Upper lobe of right lung (tissue), 1 donor: ENCODE measurements at regions not wholly inside any gene's neighbourhood (a gene's known extent, or its start where the extent isn't known, plus 50 kb on each side); places are given as distances from the start of the nearest gene placed in this dataset.
"Not testable (repeated sequence)": the region's sequence is repeated elsewhere in the genome, so short reads cannot be mapped to it uniquely, and the experiment has no call there.

ENCODE experiments used
- ATAC-seq: fragments of 200-7000 bp; cut with Tn5 transposase; one replicate; pipeline ENCODE4 v1.9.1; 2020; ENCODE audit warnings: mild to moderate bottlenecking, moderate library complexity
- DNase-seq: peaks from one replicate; pipeline ENCODE4 v3.0.0-alpha.2; 2020
- H3K27ac ChIP-seq: fragments of 200-600 bp; one replicate; pipeline ENCODE4 v1.8.0; 2022
- H3K27me3 ChIP-seq: fragments of 200-600 bp; one replicate; pipeline ENCODE4 v1.8.0; 2022; ENCODE audit warnings: mild to moderate bottlenecking
- H3K36me3 ChIP-seq: fragments of 200-600 bp; one replicate; pipeline ENCODE4 v1.8.0; 2022
- H3K4me1 ChIP-seq: fragments of 200-600 bp; one replicate; pipeline ENCODE4 v1.8.0; 2022
- H3K4me3 ChIP-seq: fragments of 200-600 bp; one replicate; pipeline ENCODE4 v1.8.0; 2022; ENCODE audit warnings: mild to moderate bottlenecking
- H3K9me3 ChIP-seq: fragments of 200-600 bp; one replicate; pipeline ENCODE4 v1.8.0; 2022
- intact Hi-C: fragments of 100-400 bp; cut with DNase I; formaldehyde crosslinking; loops from one replicate; pipeline ENCODE4 v1.11.0; 2022
- TF ChIP-seq, protein P1 (sequence below): fragments of 200-600 bp; IDR thresholded peaks from one replicate; pipeline ENCODE4 v1.8.0; 2022; ENCODE audit warnings: antibody characterized with exemption
- donor health status: DM: no; HTN: yes; CAD: no; lungs with severe emphysema.

DNA sequence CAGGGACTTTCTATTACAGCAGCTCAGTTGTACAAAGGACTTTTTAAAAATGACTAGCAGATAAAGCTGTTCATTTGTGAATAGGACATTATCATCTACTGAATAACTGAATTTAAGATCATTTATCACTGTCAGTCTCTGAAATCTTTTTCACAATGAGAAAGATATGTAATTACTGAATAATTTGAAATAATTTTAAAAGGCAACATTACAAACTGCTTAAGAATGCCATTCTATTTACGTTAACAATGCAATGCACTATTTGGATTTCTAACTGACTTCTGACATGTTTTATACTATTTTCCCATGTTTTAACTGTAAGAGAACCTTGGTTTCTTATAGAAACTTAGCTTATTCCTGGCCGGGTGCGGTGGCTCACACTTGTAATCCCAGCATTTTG lies 2033.0 kb upstream of the PCDH20 start:
- TF ChIP-seq, protein P1, sequence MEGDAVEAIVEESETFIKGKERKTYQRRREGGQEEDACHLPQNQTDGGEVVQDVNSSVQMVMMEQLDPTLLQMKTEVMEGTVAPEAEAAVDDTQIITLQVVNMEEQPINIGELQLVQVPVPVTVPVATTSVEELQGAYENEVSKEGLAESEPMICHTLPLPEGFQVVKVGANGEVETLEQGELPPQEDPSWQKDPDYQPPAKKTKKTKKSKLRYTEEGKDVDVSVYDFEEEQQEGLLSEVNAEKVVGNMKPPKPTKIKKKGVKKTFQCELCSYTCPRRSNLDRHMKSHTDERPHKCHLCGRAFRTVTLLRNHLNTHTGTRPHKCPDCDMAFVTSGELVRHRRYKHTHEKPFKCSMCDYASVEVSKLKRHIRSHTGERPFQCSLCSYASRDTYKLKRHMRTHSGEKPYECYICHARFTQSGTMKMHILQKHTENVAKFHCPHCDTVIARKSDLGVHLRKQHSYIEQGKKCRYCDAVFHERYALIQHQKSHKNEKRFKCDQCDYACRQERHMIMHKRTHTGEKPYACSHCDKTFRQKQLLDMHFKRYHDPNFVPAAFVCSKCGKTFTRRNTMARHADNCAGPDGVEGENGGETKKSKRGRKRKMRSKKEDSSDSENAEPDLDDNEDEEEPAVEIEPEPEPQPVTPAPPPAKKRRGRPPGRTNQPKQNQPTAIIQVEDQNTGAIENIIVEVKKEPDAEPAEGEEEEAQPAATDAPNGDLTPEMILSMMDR, result no peak
- intact Hi-C loops, result no loop called here

DNA sequence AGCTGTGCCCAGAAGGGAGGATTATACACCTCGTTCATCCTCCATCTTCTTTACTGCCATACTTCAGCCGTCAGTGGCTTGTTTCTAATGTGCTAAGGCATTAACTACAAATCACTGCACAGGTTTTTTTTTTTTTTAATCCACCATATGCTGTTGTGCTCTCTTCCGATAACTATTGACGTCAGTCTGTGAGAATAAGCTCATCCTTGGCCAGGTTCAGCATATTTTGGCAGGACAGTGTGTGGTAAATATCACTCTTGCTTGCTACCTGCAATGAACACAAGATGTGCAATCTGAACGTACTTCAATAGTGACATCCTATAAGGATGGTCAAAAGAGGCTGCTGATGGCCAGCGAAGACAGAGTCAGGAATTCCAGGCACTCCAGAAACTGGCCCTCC lies 2030.7 kb upstream of the PCDH20 start:
- Histone ChIP-seq H3K27me3 (no peaks in the 10 kb centered on the region), H3K36me3 (no peaks in the 10 kb centered on the region), H3K9me3 (no peaks in the 10 kb centered on the region), H3K4me3 (no peak overlapping the region), H3K27ac (no peak overlapping the region), H3K4me1 (no peaks in the 10 kb centered on the region)
- intact Hi-C loops, result no loop called here
- TF ChIP-seq, protein P1, result no peak
- no peak for ATAC-seq
- no peak for DNase-seq

More for the DNA sequence above, 2033.0 kb upstream of the PCDH20 start:
- H3K4me3 ChIP-seq, result no peak overlapping the region
- H3K27me3 ChIP-seq, result no peaks in the 10 kb centered on the region
- no peak for ATAC-seq
- H3K4me1 ChIP-seq, result no peaks in the 10 kb centered on the region
- H3K9me3 ChIP-seq, result no peaks in the 10 kb centered on the region
- DNase-seq, result no peak
- H3K36me3 ChIP-seq, result no peaks in the 10 kb centered on the region
- H3K27ac ChIP-seq, result no peak overlapping the region

- ATAC-seq, H3K4me1 ChIP-seq, DNase-seq, H3K4me3 ChIP-seq, H3K36me3 ChIP-seq, intact Hi-C loops, H3K9me3 ChIP-seq, H3K27ac ChIP-seq, H3K27me3 ChIP-seq: not testable (repeated sequence)
Observed at GRCh38 chr13:63444225-63444624, 2028.6 kb upstream of the PCDH20 start.

GRCh38 chr13:63438951-63439350 lies 2023.3 kb upstream of the PCDH20 start:
- H3K36me3 ChIP-seq, result no peaks in the 10 kb centered on the region
- ATAC-seq (no peak), DNase-seq (no peak)
- no peaks in the 10 kb centered on the region for H3K4me1 ChIP-seq
- H3K4me3 ChIP-seq, result no peak overlapping the region
- TF ChIP-seq, protein P1, result no peak
- no peak overlapping the region for H3K27ac ChIP-seq
- intact Hi-C loops, result no loop called here
- no peaks in the 10 kb centered on the region for H3K27me3 ChIP-seq
- no peaks in the 10 kb centered on the region for H3K9me3 ChIP-seq

GRCh38 chr13:63436325-63436668 lies 2020.6 kb upstream of the PCDH20 start:
- H3K4me3 ChIP-seq, result no peak overlapping the region
- no peaks in the 10 kb centered on the region for H3K4me1 ChIP-seq
- no peak for DNase-seq
- TF ChIP-seq, protein P1, result no peak
- no peaks in the 10 kb centered on the region for H3K9me3 ChIP-seq
- no peaks in the 10 kb centered on the region for H3K27me3 ChIP-seq
- no peak for ATAC-seq
- no peaks in the 10 kb centered on the region for H3K36me3 ChIP-seq
- intact Hi-C loops, result no loop called here
- no peak overlapping the region for H3K27ac ChIP-seq

GRCh38 chr13:63435667-63436324 lies 2020.1 kb upstream of the PCDH20 start:
- intact Hi-C loops, result no loop called here
- TF ChIP-seq, protein P1, result no peak
- no peak for DNase-seq
- Histone ChIP-seq H3K36me3 (no peaks in the 10 kb centered on the region), H3K27me3 (no peaks in the 10 kb centered on the region), H3K27ac (no peak overlapping the region), H3K9me3 (no peaks in the 10 kb centered on the region), H3K4me1 (no peaks in the 10 kb centered on the region), H3K4me3 (no peak overlapping the region)
- no peak for ATAC-seq
